Gastrocnemius medialis (tissue), 4 donors: ENCODE measurements at regions not wholly inside any gene's neighbourhood (a gene's known extent, or its start where the extent isn't known, plus 50 kb on each side); places are given as distances from the start of the nearest gene placed in this dataset.

Experiments
- ATAC-seq, 2 donors: fragments of 150-250 bp; one replicate each; pipeline ENCODE4 v1.9.1; 2016
- DNase-seq, 2 donors: peaks; one replicate each; pipeline ENCODE4 v3.0.0-alpha.2; 2019
- H3K27ac ChIP-seq, 4 donors: fragments of 200-600 bp; sonication (generic); 1 replicate in 1 of 4; 2 replicates in 3 of 4; pipeline ENCODE4 v1.5.1; 2016 to 2018; ENCODE audit warnings: mild to moderate bottlenecking in 2 of 4, moderate library complexity in 1 of 4
- H3K27me3 ChIP-seq, 3 donors: fragments of 200-600 bp; sonication (generic) in 2 of 3; 1 replicate in 1 of 3; 2 replicates in 2 of 3; pipeline versions ENCODE4 v1.5.1 to v1.6.0; 2016 to 2019; ENCODE audit warnings: mild to moderate bottlenecking in 1 of 3, moderate library complexity in 1 of 3
- H3K36me3 ChIP-seq, 2 donors: fragments of 200-600 bp; sonication (generic) in 1 of 2; one replicate each; pipeline ENCODE4 v1.5.1; 2017 to 2018
- H3K4me1 ChIP-seq, 2 donors: fragments of 200-600 bp; sonication (generic) in 1 of 2; one replicate each; pipeline ENCODE4 v1.5.1; 2016 to 2017; ENCODE audit warnings: mild to moderate bottlenecking in 2 of 2
- H3K4me3 ChIP-seq, 4 donors: fragments of 200-600 bp; sonication (generic) in 3 of 4; 1 replicate in 1 of 4; 2 replicates in 3 of 4; pipeline ENCODE4 v1.5.1; 2016 to 2019; ENCODE audit warnings: mild to moderate bottlenecking in 2 of 4
- H3K9me3 ChIP-seq, 3 donors: fragments of 200-600 bp; sonication (generic) in 2 of 3; 1 replicate in 1 of 3; 2 replicates in 2 of 3; pipeline ENCODE4 v1.5.1; 2016 to 2019
- CTCF ChIP-seq, 5 experiments: fragments of 450-650 bp in 3 of 5; fragments of 200-600 bp in 2 of 5; sonication (generic) in 2 of 5; IDR thresholded peaks in 4 of 5; conservative IDR thresholded peaks in 1 of 5; 1 replicate in 4 of 5; 2 replicates in 1 of 5; pipeline ENCODE4 v1.5.1; 2016 to 2019; ENCODE audit warnings: antibody characterized with exemption in 5 of 5, mild to moderate bottlenecking in 3 of 5, moderate library complexity in 3 of 5
- POLR2A ChIP-seq, 2 donors: fragments of 450-650 bp; IDR thresholded peaks; one replicate each; pipeline ENCODE4 v1.6.1; 2017; ENCODE audit warnings: antibody characterized with exemption in 2 of 2, mild to moderate bottlenecking in 2 of 2, moderate library complexity in 2 of 2
- in situ Hi-C, 4 donors: fragments of 200-750 bp; cut with MboI; loops; one replicate each; pipeline versions ENCODE4 v1.15.0 to v1.8.0; 2017; ENCODE audit warnings: low sequenced_read_pairs in 4 of 4
- intact Hi-C: fragments of 100-400 bp; cut with DNase I; formaldehyde crosslinking; loops from one replicate; pipeline ENCODE4 v1.15.1; 2023; ENCODE audit warnings: low total_unique reads

- in situ Hi-C loops (no loop called here), intact Hi-C loops (no loop called here)
- no peaks in the 10 kb centered on the region for H3K9me3 ChIP-seq
- DNase-seq: no peak
- no peak for ATAC-seq
- no peaks in the 10 kb centered on the region for H3K4me1 ChIP-seq
- TF ChIP-seq POLR2A (IDR thresholded peaks at IDR 0.05) (no peak), CTCF (IDR thresholded peaks at IDR 0.05 in 4 of 5, conservative IDR thresholded peaks at IDR 0.05 in 1 of 5) (no peak)
- H3K4me3 ChIP-seq: no peak overlapping the region
- H3K27ac ChIP-seq: no peak overlapping the region
- H3K27me3 ChIP-seq: no peaks in the 10 kb centered on the region
- no peaks in the 10 kb centered on the region for H3K36me3 ChIP-seq
Measured at GRCh38 chr10:112094984-112095383, 88.6 kb downstream of the GPAM start.

- intact Hi-C loops (no loop called here), in situ Hi-C loops (no loop called here)
- H3K4me3 ChIP-seq: no peak overlapping the region
- no peaks in the 10 kb centered on the region for H3K4me1 ChIP-seq
- TF ChIP-seq POLR2A (IDR thresholded peaks at IDR 0.05): no peak
- TF ChIP-seq CTCF (IDR thresholded peaks at IDR 0.05 in 4 of 5, conservative IDR thresholded peaks at IDR 0.05 in 1 of 5): no peak
- ATAC-seq (no peak), DNase-seq (no peak)
- no peak overlapping the region for H3K27ac ChIP-seq
- H3K9me3 ChIP-seq: no peaks in the 10 kb centered on the region
- no peaks in the 10 kb centered on the region for H3K36me3 ChIP-seq
- H3K27me3 ChIP-seq: no peaks in the 10 kb centered on the region
Measured at GRCh38 chr10:112095731-112096130, 87.8 kb downstream of the GPAM start.

- in situ Hi-C loops: no loop called here
- ATAC-seq: no peak
- Histone ChIP-seq H3K27ac (no peak overlapping the region), H3K36me3 (no peaks in the 10 kb centered on the region), H3K4me1 (no peaks in the 10 kb centered on the region), H3K27me3 (no peaks in the 10 kb centered on the region), H3K4me3 (no peak overlapping the region), H3K9me3 (no peaks in the 10 kb centered on the region)
- intact Hi-C loops: no loop called here
- no peak for TF ChIP-seq POLR2A (IDR thresholded peaks at IDR 0.05)
- TF ChIP-seq CTCF (IDR thresholded peaks at IDR 0.05 in 4 of 5, conservative IDR thresholded peaks at IDR 0.05 in 1 of 5): no peak
- DNase-seq: no peak
Measured at GRCh38 chr10:112098682-112099081, 84.9 kb downstream of the GPAM start.
